Mesenteric fat pad (tissue), 1 donor: ENCODE measurements at regions not wholly inside any gene's neighbourhood (a gene's known extent, or its start where the extent isn't known, plus 50 kb on each side); places are given as distances from the start of the nearest gene placed in this dataset.
"Not testable (repeated sequence)": the region's sequence is repeated elsewhere in the genome, so short reads cannot be mapped to it uniquely, and the experiment has no call there.

Experiments
- DNase-seq: peaks from one replicate; pipeline ENCODE4 v3.0.0-alpha.2; 2020; ENCODE audit warnings: low spot score
- donor health status: DM: yes; HTN: yes; CAD: no.

- no peak for DNase-seq
These were observed 118.9 kb downstream of the ACAA2 start for GRCh38 chr18:49694402-49694801.

DNA sequence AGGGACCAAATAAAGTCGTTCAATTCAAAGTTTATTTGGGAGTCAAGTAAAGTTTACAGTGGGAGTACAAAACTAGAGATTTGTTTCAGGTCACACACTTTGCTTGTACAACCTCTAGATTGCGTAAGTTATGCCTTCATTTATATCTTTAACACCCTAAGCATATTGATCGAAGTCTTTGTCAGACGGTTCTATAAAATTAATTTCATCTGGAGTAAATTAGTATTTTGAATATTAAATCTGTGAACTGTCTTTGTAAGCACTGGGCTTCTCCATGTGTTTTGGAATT lies 119.7 kb downstream of the ACAA2 start:
- DNase-seq, result no peak

- DNase-seq, result no peak
These were observed 120.2 kb downstream of the ACAA2 start for GRCh38 chr18:49692906-49693716.

DNA sequence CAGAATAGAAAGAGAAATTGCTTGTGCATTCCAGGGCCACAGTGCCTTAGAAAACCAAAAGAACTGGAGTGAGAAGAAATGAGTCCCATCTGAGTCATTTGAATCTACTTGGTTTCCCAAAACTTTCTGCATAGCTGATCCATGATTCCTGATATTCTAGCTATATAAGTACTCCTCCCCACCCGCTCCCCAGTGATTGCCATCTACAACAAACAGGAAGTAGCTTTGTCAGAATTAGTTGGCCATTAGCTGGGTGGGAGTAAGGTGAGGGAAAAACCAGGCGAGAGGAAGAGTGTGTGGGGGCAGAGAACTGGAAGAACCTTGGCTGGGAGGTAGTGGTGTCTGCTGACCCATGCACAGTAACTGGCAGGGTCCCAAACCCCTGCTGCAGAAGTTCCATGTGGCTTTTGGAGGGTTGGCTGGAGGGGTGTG lies 122.1 kb downstream of the ACAA2 start:
- DNase-seq, result no peak

- no peak for DNase-seq
These were observed 123.0 kb downstream of the ACAA2 start for GRCh38 chr18:49690312-49690711.

- no peak for DNase-seq
These were observed 123.5 kb downstream of the LIPG start for GRCh38 chr18:49685231-49685942.

DNA sequence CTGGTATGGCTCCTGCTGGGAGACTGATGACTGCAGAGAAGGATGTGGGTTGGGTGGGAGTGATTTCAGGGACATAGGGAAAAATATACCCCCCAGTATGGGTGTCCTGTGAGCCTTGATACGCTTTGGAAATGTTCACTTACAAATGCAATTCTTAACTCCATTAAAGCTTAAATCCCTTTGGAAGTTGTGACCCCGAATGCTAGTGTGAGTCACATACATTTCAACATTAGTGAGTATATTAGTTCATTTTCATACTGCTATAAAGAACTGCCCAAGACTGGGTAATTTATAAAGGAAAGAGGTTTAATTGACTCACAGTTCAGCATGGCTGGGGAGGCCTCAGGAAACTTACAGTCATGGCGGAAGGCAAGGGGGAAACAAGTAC lies 120.9 kb downstream of the LIPG start:
- not testable (repeated sequence) for DNase-seq

DNA sequence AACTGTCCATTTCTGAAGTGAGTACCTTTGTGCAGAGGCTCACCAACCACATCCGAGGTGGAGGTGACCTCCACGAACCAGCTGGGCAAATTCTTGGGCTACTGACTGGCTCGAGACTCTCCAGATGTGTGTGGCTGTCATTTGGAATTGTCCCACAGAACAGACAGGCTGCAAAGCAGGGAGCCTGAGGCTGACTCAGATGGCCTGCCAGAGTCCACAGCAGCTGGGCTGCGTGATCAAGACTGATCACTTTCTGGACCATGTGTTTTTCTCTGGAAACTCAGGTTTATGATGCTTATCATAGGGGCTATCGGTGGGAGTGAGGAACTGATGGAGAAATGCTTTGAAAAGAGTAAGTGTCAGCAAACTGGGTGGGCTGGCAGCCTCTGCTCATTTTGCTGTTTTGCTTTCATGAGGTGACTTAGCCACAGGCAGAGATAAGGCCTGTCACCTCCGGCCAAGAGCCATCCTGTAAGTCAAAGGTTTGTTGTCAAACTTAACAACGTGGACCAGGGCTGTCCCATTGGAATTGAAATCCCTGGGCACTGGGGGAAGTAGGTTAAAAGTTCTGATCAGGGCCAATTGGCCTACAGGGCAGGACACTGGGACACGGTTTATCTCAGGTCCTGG lies 120.4 kb downstream of the LIPG start:
- no peak for DNase-seq

- no peak for DNase-seq
These were observed 119.5 kb downstream of the LIPG start for GRCh38 chr18:49681387-49681786.

- DNase-seq, result no peak
These were observed 116.6 kb downstream of the LIPG start for GRCh38 chr18:49678440-49678839.

GRCh38 chr18:49677762-49678413 lies 116.0 kb downstream of the LIPG start:
- DNase-seq, result no peak

- DNase-seq, result no peak
These were observed 115.2 kb downstream of the LIPG start for GRCh38 chr18:49677081-49677480.

- no peak for DNase-seq
These were observed 111.4 kb downstream of the LIPG start for GRCh38 chr18:49673281-49673680.

- DNase-seq, result no peak
These were observed 111.0 kb downstream of the LIPG start for GRCh38 chr18:49672853-49673252.

GRCh38 chr18:49669403-49669802 lies 107.5 kb downstream of the LIPG start:
- DNase-seq, result no peak

GRCh38 chr18:49668574-49669275 lies 106.9 kb downstream of the LIPG start:
- no peak for DNase-seq

- DNase-seq, result no peak
These were observed 105.6 kb downstream of the LIPG start for GRCh38 chr18:49667462-49667861.

- no peak for DNase-seq
These were observed 104.4 kb downstream of the LIPG start for GRCh38 chr18:49666045-49666775.

- DNase-seq, result no peak
These were observed 102.3 kb downstream of the LIPG start for GRCh38 chr18:49663899-49664890.
